Hepatocyte (in vitro differentiated cells): ENCODE measurements at regions not wholly inside any gene's neighbourhood (a gene's known extent, or its start where the extent isn't known, plus 50 kb on each side); places are given as distances from the start of the nearest gene placed in this dataset.

Source experiments
- EZH2 ChIP-seq: fragments of 200-600 bp; sonication (generic); IDR thresholded peaks from 2 replicates; pipeline ENCODE4 v1.6.1; 2016; ENCODE audit warnings: antibody characterized with exemption, mild to moderate bottlenecking, borderline replicate concordance
- EZH2phosphoT487 ChIP-seq: fragments of 200-600 bp; sonication (generic); IDR thresholded peaks from one replicate; pipeline ENCODE4 v1.6.1; 2018; ENCODE audit warnings: antibody characterized with exemption, mild to moderate bottlenecking, low read depth, moderate library complexity; ENCODE audit not compliant: unreplicated experiment, severe bottlenecking
- TF ChIP-seq, protein P1 (sequence below): fragments of 200-600 bp; sonication (generic); IDR thresholded peaks from 2 replicates; pipeline ENCODE4 v1.5.1; 2016; ENCODE audit warnings: antibody characterized with exemption, mild to moderate bottlenecking; ENCODE audit not compliant: poor library complexity

DNA sequence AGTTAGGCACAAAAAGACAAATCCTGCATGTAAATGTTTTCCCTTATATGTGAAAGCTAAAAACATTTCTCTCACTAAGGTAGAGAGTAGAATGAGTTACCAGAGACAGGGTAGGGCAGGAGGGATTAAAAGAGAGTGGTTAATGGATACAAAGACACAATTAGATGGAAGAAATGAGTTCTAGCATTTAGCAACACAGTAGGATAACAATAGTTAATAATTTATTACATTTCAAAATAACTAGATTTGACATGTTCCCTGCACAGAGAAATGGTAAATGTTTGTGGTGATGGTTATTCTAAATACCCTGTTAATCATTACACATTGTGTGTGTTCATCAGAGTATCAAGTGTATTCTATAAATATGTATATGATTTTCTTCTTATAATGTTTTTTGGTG, 1400.7 kb downstream of the OTOL1 start:
- TF ChIP-seq EZH2 (no peak), EZH2phosphoT487 (no peak)
- TF ChIP-seq, protein P1, sequence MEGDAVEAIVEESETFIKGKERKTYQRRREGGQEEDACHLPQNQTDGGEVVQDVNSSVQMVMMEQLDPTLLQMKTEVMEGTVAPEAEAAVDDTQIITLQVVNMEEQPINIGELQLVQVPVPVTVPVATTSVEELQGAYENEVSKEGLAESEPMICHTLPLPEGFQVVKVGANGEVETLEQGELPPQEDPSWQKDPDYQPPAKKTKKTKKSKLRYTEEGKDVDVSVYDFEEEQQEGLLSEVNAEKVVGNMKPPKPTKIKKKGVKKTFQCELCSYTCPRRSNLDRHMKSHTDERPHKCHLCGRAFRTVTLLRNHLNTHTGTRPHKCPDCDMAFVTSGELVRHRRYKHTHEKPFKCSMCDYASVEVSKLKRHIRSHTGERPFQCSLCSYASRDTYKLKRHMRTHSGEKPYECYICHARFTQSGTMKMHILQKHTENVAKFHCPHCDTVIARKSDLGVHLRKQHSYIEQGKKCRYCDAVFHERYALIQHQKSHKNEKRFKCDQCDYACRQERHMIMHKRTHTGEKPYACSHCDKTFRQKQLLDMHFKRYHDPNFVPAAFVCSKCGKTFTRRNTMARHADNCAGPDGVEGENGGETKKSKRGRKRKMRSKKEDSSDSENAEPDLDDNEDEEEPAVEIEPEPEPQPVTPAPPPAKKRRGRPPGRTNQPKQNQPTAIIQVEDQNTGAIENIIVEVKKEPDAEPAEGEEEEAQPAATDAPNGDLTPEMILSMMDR, result no peak
